NT2/D1 (cell line): ENCODE measurements at regions not wholly inside any gene's neighbourhood (a gene's known extent, or its start where the extent isn't known, plus 50 kb on each side); places are given as distances from the start of the nearest gene placed in this dataset.

Experiments used
- DNase-seq: peaks from one replicate; pipeline ENCODE4 v3.0.0-alpha.2; 2011; ENCODE audit warnings: low read depth, low spot score
- H3K27me3 ChIP-seq: 2 replicates; pipeline ENCODE4 v1.6.0; 2011; ENCODE audit warnings: mild to moderate bottlenecking; ENCODE audit not compliant: insufficient read length, insufficient read depth
- H3K36me3 ChIP-seq: 2 replicates; pipeline ENCODE4 v1.6.1; 2011; ENCODE audit warnings: mild to moderate bottlenecking, low read length, mixed read lengths; ENCODE audit not compliant: insufficient read depth, insufficient read length
- H3K4me1 ChIP-seq: 2 replicates; pipeline ENCODE4 v1.5.1; 2011; ENCODE audit not compliant: insufficient read depth, insufficient read length
- H3K4me3 ChIP-seq: 2 replicates; pipeline ENCODE4 v1.5.1; 2011; ENCODE audit warnings: low read depth; ENCODE audit not compliant: insufficient read length
- H3K9ac ChIP-seq: 2 replicates; pipeline ENCODE4 v1.6.0; 2011; ENCODE audit warnings: low read depth; ENCODE audit not compliant: insufficient read length
- H3K9me3 ChIP-seq: 2 replicates; pipeline ENCODE4 v1.5.1; 2011; ENCODE audit warnings: mild to moderate bottlenecking, low read length; ENCODE audit not compliant: insufficient read depth
- SUZ12 ChIP-seq: IDR thresholded peaks from 2 replicates; pipeline ENCODE4 v1.6.1; 2011; ENCODE audit not compliant: insufficient read length, insufficient read depth; ENCODE audit errors: extremely low read depth
- YY1 ChIP-seq: IDR thresholded peaks from 2 replicates; pipeline ENCODE4 v1.6.1; 2011; ENCODE audit not compliant: insufficient read length, insufficient read depth
- ZNF274 ChIP-seq: IDR thresholded peaks from 2 replicates; pipeline ENCODE4 v1.6.1; 2011; ENCODE audit warnings: mild to moderate bottlenecking, low read depth, low read length

- H3K4me1 ChIP-seq = no peaks in the 10 kb centered on the region
- no peak overlapping the region for H3K9ac ChIP-seq
- H3K36me3 ChIP-seq = no peaks in the 10 kb centered on the region
- H3K27me3 ChIP-seq = no peaks in the 10 kb centered on the region
- H3K4me3 ChIP-seq = no peak overlapping the region
- DNase-seq = no peak
- H3K9me3 ChIP-seq = no peaks in the 10 kb centered on the region
- no peak for TF ChIP-seq ZNF274
- TF ChIP-seq SUZ12 = no peak
- no peak for TF ChIP-seq YY1
Measured at GRCh38 chr18:60698901-60699300, 326.3 kb upstream of the MC4R start.

- Histone ChIP-seq H3K27me3 (no peaks in the 10 kb centered on the region), H3K4me1 (no peaks in the 10 kb centered on the region), H3K9ac (no peak overlapping the region), H3K4me3 (no peak overlapping the region), H3K9me3 (no peaks in the 10 kb centered on the region), H3K36me3 (no peaks in the 10 kb centered on the region)
- TF ChIP-seq SUZ12 (no peak), ZNF274 (no peak), YY1 (no peak)
- no peak for DNase-seq
Measured at GRCh38 chr18:60722742-60723141, 350.2 kb upstream of the MC4R start.

GRCh38 chr18:60732143-60732542 lies 359.6 kb upstream of the MC4R start:
- Histone ChIP-seq H3K9me3 (no peaks in the 10 kb centered on the region), H3K4me1 (no peaks in the 10 kb centered on the region), H3K27me3 (no peaks in the 10 kb centered on the region), H3K36me3 (no peaks in the 10 kb centered on the region), H3K4me3 (no peak overlapping the region), H3K9ac (no peak overlapping the region)
- no peak for DNase-seq
- TF ChIP-seq SUZ12 = no peak
- TF ChIP-seq ZNF274 = no peak
- TF ChIP-seq YY1 = no peak

GRCh38 chr18:60739212-60739611 lies 366.6 kb upstream of the MC4R start:
- TF ChIP-seq YY1 (no peak), SUZ12 (no peak), ZNF274 (no peak)
- Histone ChIP-seq H3K27me3 (no peaks in the 10 kb centered on the region), H3K9ac (no peak overlapping the region), H3K4me1 (no peaks in the 10 kb centered on the region), H3K9me3 (no peaks in the 10 kb centered on the region), H3K4me3 (no peak overlapping the region), H3K36me3 (no peaks in the 10 kb centered on the region)
- no peak for DNase-seq

GRCh38 chr18:60740313-60740712 lies 367.7 kb upstream of the MC4R start:
- Histone ChIP-seq H3K27me3 (no peaks in the 10 kb centered on the region), H3K9ac (no peak overlapping the region), H3K9me3 (no peaks in the 10 kb centered on the region), H3K4me3 (no peak overlapping the region), H3K36me3 (no peaks in the 10 kb centered on the region), H3K4me1 (no peaks in the 10 kb centered on the region)
- no peak for DNase-seq
- TF ChIP-seq ZNF274 (no peak), YY1 (no peak), SUZ12 (no peak)

GRCh38 chr18:60746491-60746890 lies 373.9 kb upstream of the MC4R start:
- TF ChIP-seq SUZ12 (no peak), YY1 (no peak)
- H3K4me3 ChIP-seq = no peak overlapping the region
- H3K9ac ChIP-seq = no peak overlapping the region
- H3K27me3 ChIP-seq = no peaks in the 10 kb centered on the region
- H3K36me3 ChIP-seq = no peaks in the 10 kb centered on the region
- H3K4me1 ChIP-seq = no peaks in the 10 kb centered on the region
- H3K9me3 ChIP-seq = no peaks in the 10 kb centered on the region
- no peak for DNase-seq

- Histone ChIP-seq H3K9me3 (no peaks in the 10 kb centered on the region), H3K36me3 (no peaks in the 10 kb centered on the region), H3K4me3 (no peak overlapping the region), H3K27me3 (no peaks in the 10 kb centered on the region), H3K9ac (no peak overlapping the region), H3K4me1 (no peaks in the 10 kb centered on the region)
- no peak for TF ChIP-seq YY1
- TF ChIP-seq SUZ12 = no peak
- no peak for TF ChIP-seq ZNF274
- no peak for DNase-seq
Measured at GRCh38 chr18:60746919-60747318, 374.3 kb upstream of the MC4R start.

GRCh38 chr18:60753753-60754152 lies 381.2 kb upstream of the MC4R start:
- Histone ChIP-seq H3K36me3 (no peaks in the 10 kb centered on the region), H3K4me1 (no peaks in the 10 kb centered on the region), H3K9me3 (no peaks in the 10 kb centered on the region), H3K27me3 (no peaks in the 10 kb centered on the region), H3K4me3 (no peak overlapping the region), H3K9ac (no peak overlapping the region)
- no peak for DNase-seq
- TF ChIP-seq ZNF274 (no peak), YY1 (no peak), SUZ12 (no peak)
